Right ventricle myocardium inferior (tissue), 1 donor: ENCODE measurements at regions not wholly inside any gene's neighbourhood (a gene's known extent, or its start where the extent isn't known, plus 50 kb on each side); places are given as distances from the start of the nearest gene placed in this dataset.

Experiments used
- ATAC-seq: fragments of 200-7000 bp; cut with Tn5 transposase; one replicate; pipeline ENCODE4 v1.9.1; 2020; ENCODE audit warnings: mild to moderate bottlenecking, moderate library complexity
- DNase-seq: peaks from one replicate; pipeline ENCODE4 v3.0.0; 2021; ENCODE audit errors: missing footprints
- intact Hi-C: fragments of 100-400 bp; cut with DNase I; formaldehyde crosslinking; loops from one replicate; pipeline ENCODE4 v1.11.0; 2022
- donor health status: DM: no; HTN: yes; CAD: no; lungs with severe emphysema.

DNA sequence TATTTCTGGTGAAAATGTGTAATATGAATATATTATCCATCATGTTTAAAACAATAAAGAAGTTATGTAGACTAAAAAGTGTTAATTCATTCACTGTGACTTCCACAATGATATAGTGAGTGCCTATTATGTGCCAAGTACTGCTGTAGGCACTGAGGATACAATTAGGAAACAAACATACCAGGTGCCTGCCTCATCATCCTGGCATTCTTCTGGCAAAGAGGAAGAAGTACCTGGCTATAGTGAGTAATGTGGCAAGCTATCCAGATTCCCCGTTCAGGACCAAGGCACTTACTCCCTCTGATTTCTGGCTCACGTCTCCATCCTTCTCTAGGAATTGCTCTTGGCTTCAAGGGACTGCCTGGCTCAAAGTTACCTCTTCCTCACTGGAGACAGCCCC is 77.5 kb upstream of the CLMP start:
- no peak for DNase-seq
- intact Hi-C loops: no loop called here
- ATAC-seq: no peak

GRCh38 chr11:123268156-123268555 is 73.1 kb upstream of the CLMP start:
- ATAC-seq (no peak), DNase-seq (no peak)
- intact Hi-C loops: no loop called here

- intact Hi-C loops: no loop called here
- DNase-seq: no peak
- ATAC-seq: no peak
Measured at GRCh38 chr11:123265951-123266350, 70.9 kb upstream of the CLMP start.

DNA sequence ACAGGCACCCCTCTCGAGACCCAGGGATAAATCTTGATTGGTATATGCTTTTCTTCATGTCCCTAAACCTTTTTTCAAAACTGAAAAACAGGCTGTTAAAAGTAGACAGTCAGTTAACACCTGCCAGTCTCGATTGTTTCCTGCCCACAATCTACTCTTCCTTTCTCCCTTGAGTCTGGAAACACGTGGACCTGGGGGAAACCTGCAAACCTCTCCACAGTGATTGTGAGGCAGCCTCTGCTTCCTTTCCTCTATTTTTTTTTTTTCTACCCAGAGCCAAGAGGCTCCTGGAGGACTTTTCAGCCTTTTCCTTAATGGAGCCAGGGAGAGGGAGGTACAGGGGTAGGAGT is 69.4 kb upstream of the CLMP start:
- intact Hi-C loops: loop anchor here (5.0 kb wide), 1 partner anchor 152 kb away; no protein-coding TSS in a partner anchor
- DNase-seq (no peak), ATAC-seq (no peak)

- intact Hi-C loops: loop anchor here (5.0 kb wide), 1 partner anchor 149 kb away; no protein-coding TSS in a partner anchor
- DNase-seq: peak; percentile 88
- peak; percentile 89 for ATAC-seq
Measured at GRCh38 chr11:123261345-123262106, 66.5 kb upstream of the CLMP start.

DNA sequence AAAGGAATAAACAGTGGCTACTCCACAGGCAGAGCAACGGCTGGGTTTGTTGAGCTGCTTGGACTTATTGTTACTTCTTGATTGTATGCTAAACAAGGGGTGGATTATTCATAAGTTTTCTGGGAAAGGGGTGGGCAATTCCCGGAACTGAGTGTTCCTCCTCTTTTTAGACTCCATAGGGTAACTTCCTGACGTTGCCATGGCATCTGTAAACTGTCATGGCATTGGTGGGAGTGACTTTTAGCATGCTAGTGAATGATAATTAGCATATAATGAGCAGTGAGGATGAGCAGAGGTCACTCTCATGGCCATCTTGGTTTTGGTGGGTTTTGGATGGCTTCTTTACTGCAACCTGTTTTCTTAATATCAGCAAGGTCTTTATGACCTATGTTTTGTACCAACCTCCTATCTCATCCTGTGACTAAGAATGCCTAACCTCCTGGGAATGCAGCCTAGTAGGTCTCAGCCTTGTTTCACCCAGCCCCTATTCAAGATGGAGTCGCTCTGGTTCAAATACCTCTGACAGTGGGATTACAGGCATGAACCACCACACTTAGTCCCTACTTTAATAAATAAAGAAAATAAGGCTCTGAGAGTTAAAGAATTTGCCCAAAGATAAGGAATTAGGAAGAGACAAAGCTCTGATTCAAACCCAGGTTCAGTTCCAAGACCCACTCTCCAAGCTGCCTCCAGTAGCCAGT is 65.6 kb upstream of the CLMP start:
- DNase-seq: no peak
- intact Hi-C loops: loop anchor here (5.0 kb wide), 1 partner anchor 148 kb away; no protein-coding TSS in a partner anchor
- no peak for ATAC-seq

DNA sequence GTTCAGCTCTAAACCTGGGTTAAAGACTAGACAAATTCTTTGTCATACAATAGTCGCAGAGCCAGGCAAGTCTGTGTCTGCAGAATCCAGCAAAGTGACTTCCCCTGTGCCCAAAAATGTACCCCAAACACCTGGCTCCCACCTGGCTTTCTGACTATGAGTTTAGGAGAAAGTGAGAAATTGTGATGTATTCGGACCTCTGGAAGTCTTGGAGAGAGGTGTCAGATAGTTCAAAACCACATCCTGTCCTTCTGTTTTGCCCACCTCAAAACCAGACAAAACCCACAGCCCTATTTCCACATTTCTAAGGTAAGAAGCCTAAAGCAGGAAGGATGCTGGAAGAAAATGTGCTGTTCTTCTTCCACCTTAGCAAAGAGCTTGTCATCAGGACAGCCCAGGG is 63.8 kb upstream of the CLMP start:
- DNase-seq (no peak), ATAC-seq (no peak)
- intact Hi-C loops: no loop called here

DNA sequence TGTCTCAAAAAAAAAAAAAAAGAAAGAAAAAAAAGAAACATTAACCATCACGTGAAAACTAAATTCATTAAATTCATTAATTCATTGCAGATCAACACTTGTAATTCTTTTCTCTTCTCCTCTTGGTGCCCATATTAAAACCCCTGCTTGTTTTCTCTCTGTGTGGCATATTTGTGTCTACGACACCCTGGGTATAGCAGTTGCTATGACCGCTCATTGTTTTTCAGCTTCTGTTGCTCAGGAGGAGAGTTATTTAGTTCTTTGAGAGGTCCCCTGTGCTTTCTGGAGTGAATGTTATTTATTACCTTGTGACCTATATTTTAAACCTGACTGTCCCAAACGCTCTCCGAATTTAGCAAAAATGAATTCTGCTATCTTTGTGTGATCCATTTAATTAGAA is 62.3 kb upstream of the CLMP start:
- ATAC-seq: no peak
- DNase-seq: no peak
- intact Hi-C loops: no loop called here

- no peak for DNase-seq
- intact Hi-C loops: no loop called here
- ATAC-seq: no peak
Measured at GRCh38 chr11:123255909-123256308, 60.9 kb upstream of the CLMP start.

GRCh38 chr11:123254357-123254756 is 59.3 kb upstream of the CLMP start:
- ATAC-seq (no peak), DNase-seq (no peak)
- intact Hi-C loops: no loop called here

GRCh38 chr11:123253911-123254310 is 58.9 kb upstream of the CLMP start:
- no peak for DNase-seq
- intact Hi-C loops: no loop called here
- no peak for ATAC-seq

- ATAC-seq: no peak
- intact Hi-C loops: no loop called here
- DNase-seq: no peak
Measured at GRCh38 chr11:123253223-123253622, 58.2 kb upstream of the CLMP start.

DNA sequence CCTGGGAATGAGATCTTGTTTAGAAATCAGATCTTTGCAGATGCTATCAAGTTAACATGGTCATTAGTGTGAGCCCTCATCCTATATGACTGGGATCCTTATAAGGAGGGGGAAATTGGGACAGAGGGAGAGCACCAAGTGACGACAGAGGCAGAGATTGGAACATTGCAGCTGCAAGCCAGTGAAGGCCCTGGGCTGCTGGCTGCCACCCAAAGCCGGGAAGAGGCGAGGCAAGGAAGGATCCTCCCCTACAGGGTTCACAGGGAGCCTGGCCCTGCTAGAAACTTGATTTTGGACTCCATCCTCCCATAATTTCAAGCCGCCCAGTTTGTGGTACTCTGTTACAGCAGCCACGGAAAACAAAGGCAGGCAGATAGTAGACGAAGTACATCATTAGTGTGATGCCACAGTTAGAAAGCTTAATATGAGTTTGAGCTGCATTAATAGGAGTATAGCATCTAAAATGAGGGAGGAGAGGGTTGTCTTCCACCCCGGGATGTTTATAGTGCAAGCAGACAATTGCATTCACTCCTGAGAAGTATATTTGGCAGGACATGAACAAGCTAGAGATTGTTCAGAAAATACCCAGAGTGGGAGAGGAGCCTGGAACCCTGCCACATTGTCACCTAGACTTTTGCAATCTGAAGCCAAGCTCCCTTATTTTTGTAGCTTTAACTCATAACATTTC is 56.8 kb upstream of the CLMP start:
- DNase-seq (peak; percentile 84), ATAC-seq (peak; percentile 80)
- intact Hi-C loops: no loop called here

GRCh38 chr11:123250892-123251656 is 56.0 kb upstream of the CLMP start:
- intact Hi-C loops: no loop called here
- DNase-seq (no peak), ATAC-seq (no peak)

DNA sequence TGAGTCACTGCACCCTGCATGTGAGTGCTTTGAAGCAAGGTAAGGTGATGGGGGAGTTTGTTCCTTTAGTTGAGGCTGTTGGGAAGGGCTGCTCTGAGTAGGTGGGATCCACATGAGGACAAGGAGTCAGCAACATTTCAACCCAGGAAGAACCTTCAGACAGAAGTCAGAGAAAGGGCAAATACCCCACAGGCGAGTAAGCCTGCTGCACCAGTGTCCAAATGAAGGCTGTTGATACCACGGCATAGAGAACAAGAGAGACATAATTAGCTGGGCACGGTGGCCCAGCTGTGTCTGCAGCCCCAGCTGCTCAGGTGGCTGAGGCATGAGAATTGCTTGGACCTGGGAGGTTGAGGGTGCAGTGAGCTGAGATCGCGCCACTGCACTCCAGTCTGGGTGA is 54.3 kb upstream of the CLMP start:
- intact Hi-C loops: no loop called here
- no peak for DNase-seq
- no peak for ATAC-seq

GRCh38 chr11:123247813-123248379 is 52.8 kb upstream of the CLMP start:
- DNase-seq: no peak
- no peak for ATAC-seq
- intact Hi-C loops: loop anchor here (1.0 kb wide), 1 partner anchor 137 kb away; no protein-coding TSS in a partner anchor

DNA sequence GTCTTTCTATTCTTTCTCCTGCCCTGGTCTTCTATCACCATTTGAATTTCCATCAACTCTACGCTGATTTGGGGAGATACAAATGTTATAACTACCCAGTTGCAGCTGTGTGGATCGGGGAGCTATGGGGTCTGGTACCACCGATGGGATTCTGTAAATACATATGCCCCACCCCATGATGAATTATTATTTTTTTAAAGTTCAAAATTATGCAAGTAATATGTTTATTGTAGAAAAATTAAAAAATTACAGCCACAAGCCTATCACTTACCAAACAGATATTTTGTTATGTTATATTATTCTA is 52.4 kb upstream of the CLMP start:
- no peak for DNase-seq
- ATAC-seq: no peak
- intact Hi-C loops: loop anchor here (1.0 kb wide), 1 partner anchor 136 kb away; no protein-coding TSS in a partner anchor

DNA sequence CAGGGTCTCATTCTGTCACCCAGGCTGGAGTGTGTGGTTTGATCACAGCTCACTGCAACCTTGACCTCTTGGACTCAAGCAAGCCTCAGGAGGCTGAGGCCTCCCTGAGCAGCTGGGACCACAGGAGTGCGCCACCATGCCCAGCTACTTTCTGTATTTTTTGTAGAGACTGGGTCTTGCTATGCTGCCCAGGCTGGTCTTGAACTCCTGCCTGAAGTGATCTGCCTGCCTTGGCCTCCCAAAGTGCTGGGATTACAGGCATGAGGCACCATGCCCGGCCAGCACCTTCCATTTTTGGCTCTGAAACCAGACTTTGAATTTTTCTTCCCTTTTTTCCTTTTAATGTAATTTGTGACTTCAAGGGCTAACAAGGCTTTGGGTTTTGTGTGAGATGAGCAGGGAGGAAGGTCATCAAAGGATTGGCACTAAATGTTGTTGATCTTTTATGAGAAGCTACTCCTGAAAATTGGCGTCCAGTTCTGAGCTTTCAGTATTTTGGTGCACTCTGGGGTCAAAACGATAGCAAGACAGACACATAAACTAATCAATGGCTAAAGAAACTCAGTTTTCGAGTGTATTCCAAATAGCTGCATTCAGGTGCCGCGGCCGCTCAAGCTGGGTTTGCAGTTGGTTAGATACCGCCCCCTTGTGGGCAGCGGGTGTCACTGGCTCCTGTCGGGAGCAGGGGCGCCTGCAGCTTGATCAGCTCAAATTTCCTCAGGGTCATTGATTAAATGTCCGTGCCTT is 51.9 kb upstream of the CLMP start:
- peak; percentile 91 for DNase-seq
- intact Hi-C loops: loop anchor here (1.0 kb wide), 1 partner anchor 136 kb away; no protein-coding TSS in a partner anchor
- ATAC-seq: peak; percentile 66
